Activated CD4-positive, CD25-positive, alpha-beta regulatory T cell (primary cell): ENCODE measurements at regions not wholly inside any gene's neighbourhood (a gene's known extent, or its start where the extent isn't known, plus 50 kb on each side); places are given as distances from the start of the nearest gene placed in this dataset.
A peak's percentile ranks its signal among the peaks of the same experiment; 100 is the strongest.
"Not testable (repeated sequence)": the region's sequence is repeated elsewhere in the genome, so short reads cannot be mapped to it uniquely, and the experiment has no call there.

ENCODE experiments used
- DNase-seq, 4 experiments: peaks; one replicate each; lab custom pipeline; 2025; lab: John Stamatoyannopoulos, UW

GRCh38 chr13:50229960-50230661 lies 214.9 kb downstream of the KCNRG start:
- no peak for DNase-seq

GRCh38 chr13:50230662-50230978 lies 215.4 kb downstream of the KCNRG start:
- DNase-seq = no peak

GRCh38 chr13:50233574-50233973 lies 218.3 kb downstream of the KCNRG start:
- not testable (repeated sequence) for DNase-seq

GRCh38 chr13:50235604-50236342 lies 220.5 kb downstream of the KCNRG start:
- DNase-seq = no peak

- no peak for DNase-seq
These were observed 221.7 kb downstream of the KCNRG start for GRCh38 chr13:50236898-50237318.

- no peak for DNase-seq
These were observed 223.7 kb downstream of the KCNRG start for GRCh38 chr13:50238922-50239321.

GRCh38 chr13:50241479-50241878 lies 226.2 kb downstream of the KCNRG start:
- DNase-seq = no peak

- DNase-seq = no peak
These were observed 228.7 kb downstream of the KCNRG start for GRCh38 chr13:50243931-50244330.

GRCh38 chr13:50244355-50244712 lies 229.1 kb downstream of the KCNRG start:
- no peak for DNase-seq

- peak in 2 of 4 experiments; percentile 12 to 28 for DNase-seq
These were observed 229.7 kb downstream of the KCNRG start for GRCh38 chr13:50244713-50245574.

- DNase-seq = no peak
These were observed 232.0 kb downstream of the KCNRG start for GRCh38 chr13:50247223-50247622.

- DNase-seq = no peak
These were observed 233.4 kb downstream of the KCNRG start for GRCh38 chr13:50248516-50249143.

GRCh38 chr13:50249144-50249521 lies 233.9 kb downstream of the KCNRG start:
- no peak for DNase-seq

GRCh38 chr13:50250401-50250800 lies 235.2 kb downstream of the KCNRG start:
- DNase-seq = no peak

- DNase-seq = no peak
These were observed 240.4 kb downstream of the KCNRG start for GRCh38 chr13:50255639-50256038.

- DNase-seq = not testable (repeated sequence)
These were observed 241.5 kb downstream of the KCNRG start for GRCh38 chr13:50256536-50257321.

- no peak for DNase-seq
These were observed 242.4 kb downstream of the KCNRG start for GRCh38 chr13:50257646-50258045.

GRCh38 chr13:50261130-50261901 lies 246.1 kb downstream of the KCNRG start:
- DNase-seq = no peak

- DNase-seq = no peak
These were observed 251.8 kb downstream of the KCNRG start for GRCh38 chr13:50267066-50267465.

- no peak for DNase-seq
These were observed 252.7 kb downstream of the KCNRG start for GRCh38 chr13:50267917-50268316.

GRCh38 chr13:50268500-50268899 lies 253.3 kb downstream of the KCNRG start:
- no peak for DNase-seq
